Esophagus muscularis mucosa (tissue), 4 donors: ENCODE measurements at regions not wholly inside any gene's neighbourhood (a gene's known extent, or its start where the extent isn't known, plus 50 kb on each side); places are given as distances from the start of the nearest gene placed in this dataset.

Source experiments
- DNase-seq: peaks from one replicate; pipeline ENCODE4 v3.0.0-alpha.2; 2017; ENCODE audit errors: extremely low spot score
- H3K27ac ChIP-seq, 4 donors: fragments of 200-600 bp; sonication (generic); replicated peaks in 1 of 4; 1 replicate in 3 of 4; 2 replicates in 1 of 4; pipeline ENCODE4 v1.5.1; 2016 to 2019; ENCODE audit warnings: mild to moderate bottlenecking in 1 of 4
- H3K27me3 ChIP-seq, 4 donors: fragments of 200-600 bp; sonication (generic); one replicate each; pipeline versions ENCODE4 v1.5.1 to v1.6.0; 2016 to 2019
- H3K36me3 ChIP-seq, 4 donors: fragments of 200-600 bp; sonication (generic); one replicate each; pipeline ENCODE4 v1.5.1; 2016 to 2019
- H3K4me1 ChIP-seq, 4 donors: fragments of 200-600 bp; sonication (generic); one replicate each; pipeline ENCODE4 v1.5.1; 2016 to 2019
- H3K4me3 ChIP-seq, 4 donors: fragments of 200-600 bp; sonication (generic); 1 replicate in 2 of 4; 2 replicates in 2 of 4; pipeline ENCODE4 v1.5.1; 2016 to 2019; ENCODE audit warnings: mild to moderate bottlenecking in 4 of 4, moderate library complexity in 1 of 4
- H3K9me3 ChIP-seq, 4 donors: fragments of 200-600 bp; sonication (generic); 1 replicate in 3 of 4; 2 replicates in 1 of 4; pipeline ENCODE4 v1.5.1; 2016 to 2019
- CTCF ChIP-seq, 3 experiments: fragments of 200-600 bp in 2 of 3; fragments of 450-650 bp in 1 of 3; sonication (generic) in 2 of 3; IDR thresholded peaks; one replicate each; pipeline ENCODE4 v1.5.1; 2017 to 2019; ENCODE audit warnings: antibody characterized with exemption in 3 of 3, mild to moderate bottlenecking in 2 of 3, moderate library complexity in 1 of 3
- EP300 ChIP-seq: sonication (generic); formaldehyde crosslinking; IDR thresholded peaks from one replicate; pipeline ENCODE4 v1.6.1; 2017; ENCODE audit warnings: antibody characterized with exemption
- POLR2A ChIP-seq: fragments of 450-650 bp; IDR thresholded peaks from one replicate; pipeline ENCODE4 v1.6.1; 2017; ENCODE audit warnings: antibody characterized with exemption, moderate library complexity, mild to moderate bottlenecking, low read depth
- POLR2AphosphoS5 ChIP-seq, 2 donors: sonication (generic); formaldehyde crosslinking; IDR thresholded peaks; one replicate each; pipeline ENCODE4 v1.6.1; 2017; ENCODE audit warnings: antibody characterized with exemption in 2 of 2
- WGBS: methylation state at CpG from one replicate; pipeline ENCODE4 v1.1.5; 2018; 5-methylcytosine and 5-hydroxymethylcytosine counted together
- intact Hi-C: fragments of 100-400 bp; cut with DNase I; formaldehyde crosslinking; loops from one replicate; pipeline ENCODE4 v1.15.1; 2023

GRCh38 chr13:39951301-39951700 lies 295.8 kb downstream of the COG6 start:
- intact Hi-C loops, result no loop called here
- 89% methylated on average over 3 of the region's 3 CpGs for WGBS
- TF ChIP-seq POLR2A, result no peak
- no peak for TF ChIP-seq CTCF (IDR thresholded peaks at IDR 0.05)
- TF ChIP-seq EP300, result no peak
- no peak for TF ChIP-seq POLR2AphosphoS5 (IDR thresholded peaks at IDR 0.05)

DNA sequence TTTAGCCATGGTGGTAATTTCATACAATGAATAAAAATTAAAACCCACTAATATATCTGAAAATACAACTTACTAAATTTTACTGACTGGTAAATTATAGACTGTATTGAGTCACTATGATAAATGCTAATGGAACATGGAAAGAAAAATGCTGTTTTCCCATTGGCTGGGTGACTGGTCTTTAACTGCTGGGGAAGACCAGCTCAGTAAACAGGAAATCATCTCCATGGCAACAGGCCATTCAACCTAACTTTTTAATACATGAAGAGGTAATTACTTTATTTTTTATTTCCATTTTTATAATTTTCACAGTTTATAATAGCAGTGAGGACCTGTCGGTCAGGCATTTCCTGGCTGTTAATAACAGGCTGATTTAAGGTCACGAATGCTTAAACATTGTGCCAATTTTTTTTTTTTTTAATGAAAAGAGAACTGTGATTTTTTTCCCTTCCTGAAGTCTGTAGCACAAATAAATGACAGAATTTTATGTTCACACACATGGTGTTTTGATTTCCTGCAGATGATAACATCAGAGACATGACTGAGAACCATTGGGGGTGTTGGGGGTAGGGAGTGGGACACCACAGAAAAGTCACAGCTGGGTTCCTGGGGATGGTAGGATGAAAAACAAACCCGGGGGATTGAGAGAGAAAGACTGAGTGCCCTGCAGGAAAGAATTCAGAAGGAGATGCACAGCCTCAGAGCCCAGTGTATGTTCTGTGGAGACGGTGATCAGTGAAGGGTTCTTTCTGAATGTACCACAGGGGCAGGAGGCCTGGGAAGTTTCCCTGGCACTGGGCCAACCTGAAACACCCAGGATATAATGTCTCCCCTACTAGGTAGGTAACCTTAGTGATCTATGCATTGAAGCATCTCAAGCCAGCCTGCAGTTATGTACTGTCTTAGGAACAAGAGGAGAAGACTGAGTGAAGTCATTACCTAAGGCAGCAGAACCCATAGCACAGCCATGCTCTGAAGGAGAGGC lies 297.1 kb downstream of the COG6 start:
- H3K27ac ChIP-seq, result no peak overlapping the region
- intact Hi-C loops, result no loop called here

More at GRCh38 chr13:39951301-39951700, 295.8 kb downstream of the COG6 start:
- Histone ChIP-seq H3K4me1 (peaks cover 0 to 17% (median 9%) of the 10 kb centered on the region in 4 donors), H3K27me3 (no peaks in the 10 kb centered on the region), H3K36me3 (no peaks in the 10 kb centered on the region), H3K9me3 (no peaks in the 10 kb centered on the region), H3K27ac (no peak overlapping the region), H3K4me3 (no peak overlapping the region)
- no peak for DNase-seq

GRCh38 chr13:39954476-39954875 lies 299.0 kb downstream of the COG6 start:
- no peak overlapping the region for H3K4me3 ChIP-seq
- 95% methylated on average over 4 of the region's 4 CpGs for WGBS
- H3K4me1 ChIP-seq, result peaks cover 0 to 17% (median 9%) of the 10 kb centered on the region in 4 donors
- H3K27me3 ChIP-seq, result no peaks in the 10 kb centered on the region
- no peaks in the 10 kb centered on the region for H3K36me3 ChIP-seq
- H3K9me3 ChIP-seq, result no peaks in the 10 kb centered on the region
- DNase-seq, result no peak
- intact Hi-C loops, result no loop called here
- TF ChIP-seq POLR2A, result no peak
- no peak for TF ChIP-seq POLR2AphosphoS5 (IDR thresholded peaks at IDR 0.05)
- no peak for TF ChIP-seq EP300
- no peak for TF ChIP-seq CTCF (IDR thresholded peaks at IDR 0.05)
- H3K27ac ChIP-seq, result no peak overlapping the region

More for the DNA sequence above, 297.1 kb downstream of the COG6 start:
- Histone ChIP-seq H3K36me3 (no peaks in the 10 kb centered on the region), H3K4me3 (no peak overlapping the region), H3K4me1 (peaks cover 0 to 17% (median 9%) of the 10 kb centered on the region in 4 donors), H3K27me3 (no peaks in the 10 kb centered on the region), H3K9me3 (no peaks in the 10 kb centered on the region)
- no peak for DNase-seq
- 27% methylated on average over 4 of the region's 4 CpGs for WGBS
- no peak for TF ChIP-seq EP300
- TF ChIP-seq CTCF (IDR thresholded peaks at IDR 0.05), result no peak
- TF ChIP-seq POLR2A, result no peak
- TF ChIP-seq POLR2AphosphoS5 (IDR thresholded peaks at IDR 0.05), result no peak

- Histone ChIP-seq H3K4me3 (no peak overlapping the region), H3K27me3 (no peaks in the 10 kb centered on the region), H3K4me1 (peaks cover 0 to 17% (median 9%) of the 10 kb centered on the region in 4 donors), H3K27ac (no peak overlapping the region), H3K9me3 (no peaks in the 10 kb centered on the region), H3K36me3 (no peaks in the 10 kb centered on the region)
- TF ChIP-seq CTCF (IDR thresholded peaks at IDR 0.05) (no peak), EP300 (no peak), POLR2A (no peak), POLR2AphosphoS5 (IDR thresholded peaks at IDR 0.05) (no peak)
- DNase-seq, result no peak
- intact Hi-C loops, result no loop called here
- 100% methylated on average over 1 of the region's 1 CpG for WGBS
Measured at GRCh38 chr13:39955560-39955959, 300.1 kb downstream of the COG6 start.
